ENCODE measurements at regions not wholly inside any gene's neighbourhood (a gene's known extent, or its start where the extent isn't known, plus 50 kb on each side); places are given as distances from the start of the nearest gene placed in this dataset.

GRCh38 chrY:21073079-21073478, 317.2 kb downstream of the RPS4Y2 start:
- Histone ChIP-seq H3K27ac (ENCODE audit: poor library complexity, severe bottlenecking) (no peak overlapping the region), H3K36me3 (ENCODE audit: low read depth) (no peaks in the 10 kb centered on the region), H3K27me3 (ENCODE audit: insufficient read depth, poor library complexity, severe bottlenecking) (no peaks in the 10 kb centered on the region), H3K4me3 (ENCODE audit: severe bottlenecking) (no peak overlapping the region), H3K9me3 (ENCODE audit: severe bottlenecking) (no peaks in the 10 kb centered on the region), H3K4me1 (ENCODE audit: insufficient read depth, poor library complexity, severe bottlenecking) (no peaks in the 10 kb centered on the region)
- DNase-seq (ENCODE audit: low spot score) = no peak
- no peak for TF ChIP-seq CTCF (IDR thresholded peaks at IDR 0.05; ENCODE audit: poor library complexity, severe bottlenecking)
- ATAC-seq (ENCODE audit: low read depth) = no peak

- no peaks in the 10 kb centered on the region for H3K36me3 ChIP-seq (ENCODE audit: low read depth)
- TF ChIP-seq CTCF (IDR thresholded peaks at IDR 0.05; ENCODE audit: poor library complexity, severe bottlenecking) = no peak
- ATAC-seq (ENCODE audit: low read depth) (no peak), DNase-seq (ENCODE audit: low spot score) (no peak)
- no peak overlapping the region for H3K27ac ChIP-seq (ENCODE audit: poor library complexity, severe bottlenecking)
- H3K4me1 ChIP-seq (ENCODE audit: insufficient read depth, poor library complexity, severe bottlenecking) = no peaks in the 10 kb centered on the region
- H3K4me3 ChIP-seq (ENCODE audit: severe bottlenecking) = no peak overlapping the region
- H3K9me3 ChIP-seq (ENCODE audit: severe bottlenecking) = no peaks in the 10 kb centered on the region
- no peaks in the 10 kb centered on the region for H3K27me3 ChIP-seq (ENCODE audit: insufficient read depth, poor library complexity, severe bottlenecking)
Measured at GRCh38 chrY:21073641-21074260, 317.8 kb downstream of the RPS4Y2 start.

GRCh38 chrY:21075658-21076057, 319.8 kb downstream of the RPS4Y2 start:
- Histone ChIP-seq H3K9me3 (ENCODE audit: severe bottlenecking) (no peaks in the 10 kb centered on the region), H3K27me3 (ENCODE audit: insufficient read depth, poor library complexity, severe bottlenecking) (no peaks in the 10 kb centered on the region), H3K36me3 (ENCODE audit: low read depth) (no peaks in the 10 kb centered on the region), H3K4me3 (ENCODE audit: severe bottlenecking) (no peak overlapping the region), H3K27ac (ENCODE audit: poor library complexity, severe bottlenecking) (no peak overlapping the region), H3K4me1 (ENCODE audit: insufficient read depth, poor library complexity, severe bottlenecking) (no peaks in the 10 kb centered on the region)
- no peak for TF ChIP-seq CTCF (IDR thresholded peaks at IDR 0.05; ENCODE audit: poor library complexity, severe bottlenecking)
- ATAC-seq (ENCODE audit: low read depth) = no peak
- DNase-seq (ENCODE audit: low spot score) = no peak

- no peaks in the 10 kb centered on the region for H3K4me1 ChIP-seq (ENCODE audit: insufficient read depth, poor library complexity, severe bottlenecking)
- H3K4me3 ChIP-seq (ENCODE audit: severe bottlenecking) = no peak overlapping the region
- ATAC-seq (ENCODE audit: low read depth) (no peak), DNase-seq (ENCODE audit: low spot score) (no peak)
- no peaks in the 10 kb centered on the region for H3K36me3 ChIP-seq (ENCODE audit: low read depth)
- no peak for TF ChIP-seq CTCF (IDR thresholded peaks at IDR 0.05; ENCODE audit: poor library complexity, severe bottlenecking)
- no peak overlapping the region for H3K27ac ChIP-seq (ENCODE audit: poor library complexity, severe bottlenecking)
- H3K9me3 ChIP-seq (ENCODE audit: severe bottlenecking) = no peaks in the 10 kb centered on the region
- no peaks in the 10 kb centered on the region for H3K27me3 ChIP-seq (ENCODE audit: insufficient read depth, poor library complexity, severe bottlenecking)
Measured at GRCh38 chrY:21079670-21080069, 323.8 kb downstream of the RPS4Y2 start.
